ENCODE measurements at regions not wholly inside any gene's neighbourhood (a gene's known extent, or its start where the extent isn't known, plus 50 kb on each side); places are given as distances from the start of the nearest gene placed in this dataset.
"Not testable (repeated sequence)": the region's sequence is repeated elsewhere in the genome, so short reads cannot be mapped to it uniquely, and the experiment has no call there.

DNA sequence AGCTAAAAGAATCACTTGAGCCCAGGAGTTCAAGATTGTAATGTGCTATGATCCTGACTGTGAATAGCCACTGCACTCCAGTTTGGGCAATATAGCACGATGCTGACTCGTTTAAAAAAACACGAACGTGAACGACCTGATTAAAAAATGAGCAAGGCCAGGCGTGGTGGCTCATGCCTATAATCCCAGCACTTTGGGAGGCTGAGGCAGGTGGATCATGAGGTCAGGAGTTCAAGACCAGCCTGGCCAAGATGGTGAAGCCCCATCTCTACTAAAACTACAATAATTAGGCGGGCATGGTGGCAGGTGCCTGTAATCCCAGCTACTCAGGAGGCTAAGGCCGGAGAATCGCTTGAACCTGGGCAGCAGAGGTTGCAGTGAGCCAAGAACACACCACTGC, 58.6 kb upstream of the NCOA3 start:
- not testable (repeated sequence) for DNase-seq

DNA sequence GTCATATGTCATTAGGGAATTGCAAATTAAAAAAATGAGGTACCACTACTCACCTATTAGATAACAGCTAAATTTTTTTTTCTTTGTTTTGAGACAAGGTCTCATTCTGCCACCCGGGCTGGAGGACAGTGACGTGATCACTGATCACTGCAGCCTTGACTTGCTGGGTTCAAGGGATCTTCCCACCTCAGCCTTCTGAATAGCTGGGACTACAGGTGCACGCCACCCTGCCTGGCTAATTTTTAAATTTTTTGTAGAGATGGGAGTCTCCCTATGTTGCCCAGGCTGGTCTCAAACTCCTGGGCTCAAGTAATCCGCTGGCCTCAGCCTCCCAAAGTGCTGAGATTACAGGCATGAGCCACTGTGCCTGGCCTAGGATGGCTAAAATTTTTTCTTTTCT, 57.1 kb upstream of the NCOA3 start:
- DNase-seq = no peak

DNA sequence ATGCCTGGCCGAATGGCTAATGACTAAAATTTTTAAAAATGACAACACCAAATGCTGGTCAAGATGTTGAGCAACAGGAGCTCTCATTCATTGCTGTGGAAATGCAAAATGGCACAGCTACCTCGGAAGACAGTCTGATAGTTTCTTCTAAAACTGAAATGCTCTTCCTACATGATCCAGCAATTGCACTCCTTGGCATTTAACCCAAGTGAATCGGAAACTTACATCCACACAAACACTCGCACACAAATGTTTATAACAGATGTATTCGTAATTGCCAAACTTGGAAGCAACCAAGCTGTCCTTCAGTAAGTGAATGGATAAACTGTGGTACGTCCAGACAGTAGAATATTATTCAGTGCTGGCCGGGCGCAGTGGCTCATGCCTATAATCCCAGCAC, 56.4 kb upstream of the NCOA3 start:
- DNase-seq = no peak

DNA sequence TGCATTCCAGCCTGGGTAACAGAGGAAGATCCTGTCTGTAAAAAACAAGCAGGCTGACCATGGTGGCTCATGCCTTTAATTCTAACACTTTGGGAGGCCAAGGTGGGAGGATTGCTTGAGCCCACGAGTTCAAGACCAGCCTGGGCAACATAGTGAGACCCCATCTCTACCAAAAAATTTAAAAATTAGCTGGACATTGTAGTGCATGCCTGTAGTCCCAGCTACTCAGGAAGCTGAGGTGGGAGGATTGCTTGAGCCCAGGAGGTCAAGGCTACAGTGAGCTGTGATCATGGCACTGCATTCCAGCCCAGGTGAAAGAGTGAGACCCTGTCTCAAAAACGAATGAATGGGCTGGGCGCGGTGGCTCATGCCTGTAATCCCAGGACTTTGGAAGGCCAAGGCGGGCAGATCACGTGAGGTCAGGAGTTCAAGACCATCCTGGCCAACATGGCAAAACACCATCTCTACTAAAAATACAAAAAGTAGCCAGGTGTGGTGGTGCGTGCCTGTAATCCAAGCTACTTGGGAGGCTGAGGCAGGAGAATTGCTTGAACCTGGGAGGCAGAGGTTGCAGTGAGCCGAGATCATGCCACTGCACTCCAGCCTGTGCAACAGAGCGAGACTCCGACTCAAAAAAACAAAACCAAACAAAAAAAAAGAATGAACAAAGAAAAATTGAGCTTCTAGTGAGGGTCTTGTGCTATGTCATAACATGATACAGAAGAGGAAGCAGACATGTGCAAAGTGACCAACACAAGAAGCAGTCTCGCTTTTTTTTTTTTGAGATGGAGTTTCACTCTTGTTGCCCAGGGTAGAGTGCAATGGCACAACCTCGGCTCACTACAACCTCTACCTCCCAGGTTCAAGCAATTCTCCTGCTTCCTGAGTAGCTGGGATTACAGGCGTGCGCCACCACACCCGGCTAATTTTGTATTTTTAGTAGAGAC, 54.1 kb upstream of the NCOA3 start:
- DNase-seq = not testable (repeated sequence)

DNA sequence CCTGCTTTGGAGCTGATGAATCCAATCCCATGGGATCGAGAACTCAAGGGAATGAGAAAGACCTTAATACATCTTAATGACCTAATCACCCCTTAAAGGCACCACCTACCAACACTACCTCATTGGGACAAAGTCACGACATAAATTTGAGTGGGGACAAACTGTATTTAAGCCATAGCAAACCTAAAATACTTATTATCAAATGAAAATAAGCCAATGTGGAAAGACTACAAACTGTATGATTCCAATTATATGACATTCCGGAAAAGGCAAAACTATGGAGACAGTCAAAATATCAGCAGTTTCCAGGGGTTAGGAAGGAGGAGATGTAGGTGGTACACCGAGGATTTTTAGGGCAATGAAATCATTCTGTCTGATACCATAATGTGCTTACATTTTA, 53.3 kb upstream of the NCOA3 start:
- DNase-seq = no peak

DNA sequence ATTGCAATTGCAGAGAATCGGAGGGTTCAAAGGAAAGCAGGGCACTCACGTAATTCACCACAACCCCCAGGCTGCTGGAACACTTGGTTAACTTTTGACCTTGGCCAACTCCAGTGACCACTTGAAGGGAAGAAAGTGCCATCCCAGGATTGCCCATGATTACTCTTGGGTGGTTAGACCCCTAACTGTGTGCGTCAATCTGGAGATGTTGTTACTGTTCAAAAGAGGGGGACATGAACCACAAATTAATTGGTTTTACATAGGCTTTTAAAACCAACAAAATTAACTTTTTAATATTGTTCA, 50.1 kb upstream of the NCOA3 start:
- DNase-seq = no peak
